ENCODE measurements at regions not wholly inside any gene's neighbourhood (a gene's known extent, or its start where the extent isn't known, plus 50 kb on each side); places are given as distances from the start of the nearest gene placed in this dataset.
A peak's percentile ranks its signal among the peaks of the same experiment; 100 is the strongest.
"Not testable (repeated sequence)": the region's sequence is repeated elsewhere in the genome, so short reads cannot be mapped to it uniquely, and the experiment has no call there.

DNA sequence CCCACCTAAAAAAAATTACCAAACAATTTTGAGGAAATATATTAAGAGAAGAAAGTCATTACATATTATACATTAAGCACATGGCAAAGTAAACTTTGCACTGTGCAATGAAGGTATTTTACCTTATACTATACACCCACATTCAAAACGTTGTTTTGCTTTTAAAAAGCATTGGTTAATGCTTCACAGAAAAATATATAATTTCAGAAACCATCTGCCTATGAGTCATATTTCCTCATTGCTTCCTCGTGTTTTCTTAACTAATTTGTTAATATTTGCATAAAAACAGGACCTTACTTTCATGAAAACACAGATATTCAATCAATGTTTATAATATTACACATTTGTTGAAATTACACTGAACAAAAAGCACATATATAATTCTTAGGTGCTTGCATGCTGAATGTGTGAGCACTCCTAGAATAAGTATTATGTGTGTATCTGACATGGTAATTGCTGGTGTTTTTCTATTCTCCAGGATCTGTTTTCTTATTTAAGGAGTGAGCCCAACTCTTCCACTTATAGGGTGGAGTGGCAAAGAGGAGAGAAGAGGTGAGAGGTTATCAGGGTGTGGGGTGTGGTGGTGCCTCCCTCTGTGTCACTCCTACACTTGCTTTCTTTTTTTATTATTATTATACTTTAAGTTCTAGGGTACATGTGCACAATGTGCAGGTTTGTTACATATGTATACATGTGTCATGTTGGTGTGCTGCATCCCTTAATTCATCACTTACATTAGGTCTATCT is 95.1 kb upstream of the IQCM start:
- Histone ChIP-seq H3K4me1 (ENCODE audit: low read depth) (peaks cover 5% of the 10 kb centered on the region), H3K27ac (no peak overlapping the region), H3K4me3 (no peak overlapping the region), H3K9me3 (ENCODE audit: low read depth) (no peaks in the 10 kb centered on the region), H3K36me3 (no peaks in the 10 kb centered on the region), H3K27me3 (no peaks in the 10 kb centered on the region)
- no peak for DNase-seq (ENCODE audit: low read depth in 1 of 2, low spot score in 1 of 2)
- TF ChIP-seq, protein P1, sequence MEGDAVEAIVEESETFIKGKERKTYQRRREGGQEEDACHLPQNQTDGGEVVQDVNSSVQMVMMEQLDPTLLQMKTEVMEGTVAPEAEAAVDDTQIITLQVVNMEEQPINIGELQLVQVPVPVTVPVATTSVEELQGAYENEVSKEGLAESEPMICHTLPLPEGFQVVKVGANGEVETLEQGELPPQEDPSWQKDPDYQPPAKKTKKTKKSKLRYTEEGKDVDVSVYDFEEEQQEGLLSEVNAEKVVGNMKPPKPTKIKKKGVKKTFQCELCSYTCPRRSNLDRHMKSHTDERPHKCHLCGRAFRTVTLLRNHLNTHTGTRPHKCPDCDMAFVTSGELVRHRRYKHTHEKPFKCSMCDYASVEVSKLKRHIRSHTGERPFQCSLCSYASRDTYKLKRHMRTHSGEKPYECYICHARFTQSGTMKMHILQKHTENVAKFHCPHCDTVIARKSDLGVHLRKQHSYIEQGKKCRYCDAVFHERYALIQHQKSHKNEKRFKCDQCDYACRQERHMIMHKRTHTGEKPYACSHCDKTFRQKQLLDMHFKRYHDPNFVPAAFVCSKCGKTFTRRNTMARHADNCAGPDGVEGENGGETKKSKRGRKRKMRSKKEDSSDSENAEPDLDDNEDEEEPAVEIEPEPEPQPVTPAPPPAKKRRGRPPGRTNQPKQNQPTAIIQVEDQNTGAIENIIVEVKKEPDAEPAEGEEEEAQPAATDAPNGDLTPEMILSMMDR (IDR thresholded peaks at IDR 0.05; ENCODE audit: low read depth, low read length) = no peak

DNA sequence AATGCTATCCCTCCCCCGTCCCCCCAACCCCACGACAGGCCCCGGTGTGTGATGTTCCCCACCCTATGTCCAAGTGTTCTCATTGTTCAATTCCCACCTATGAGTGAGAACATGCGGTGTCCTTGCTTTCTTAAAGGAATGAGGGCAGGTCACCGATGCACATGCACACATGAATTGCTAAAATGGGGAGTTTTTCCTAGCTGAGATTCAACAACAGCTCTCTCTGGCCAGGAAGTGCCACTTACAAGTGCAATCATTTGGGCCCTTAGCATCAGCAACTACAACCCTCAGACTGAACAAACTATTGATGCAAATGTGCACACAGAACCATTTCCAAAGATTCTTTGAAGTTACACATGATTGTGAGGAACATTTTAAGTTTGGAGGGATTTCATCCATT is 95.7 kb upstream of the IQCM start:
- H3K27ac ChIP-seq = no peak overlapping the region
- TF ChIP-seq, protein P1 (IDR thresholded peaks at IDR 0.05; ENCODE audit: low read depth, low read length) = no peak

DNA sequence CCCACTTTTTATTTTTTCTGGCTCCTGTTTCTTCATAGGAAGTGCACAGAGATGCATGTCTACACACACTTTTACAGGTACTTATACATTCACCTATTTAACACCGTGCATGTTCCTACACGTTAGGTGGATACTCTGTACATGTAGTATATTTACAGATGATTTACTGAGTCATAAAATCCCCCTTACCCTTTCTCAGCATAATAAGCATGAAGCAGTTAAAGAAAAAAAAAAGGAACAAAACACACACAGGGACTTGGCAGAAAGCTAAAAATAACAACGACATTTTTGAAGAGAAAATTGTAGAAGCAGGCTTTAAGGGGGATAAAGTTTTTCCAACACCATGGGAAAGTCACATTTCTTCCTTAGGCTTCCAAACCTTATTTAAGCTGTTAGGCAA is 96.4 kb upstream of the IQCM start:
- Histone ChIP-seq H3K27me3 (no peaks in the 10 kb centered on the region), H3K4me1 (ENCODE audit: low read depth) (peaks cover 5% of the 10 kb centered on the region), H3K4me3 (no peak overlapping the region), H3K36me3 (no peaks in the 10 kb centered on the region), H3K27ac (no peak overlapping the region), H3K9me3 (ENCODE audit: low read depth) (no peaks in the 10 kb centered on the region)
- no peak for DNase-seq (ENCODE audit: low read depth in 1 of 2, low spot score in 1 of 2)
- TF ChIP-seq, protein P1 (IDR thresholded peaks at IDR 0.05; ENCODE audit: low read depth, low read length) = no peak

More for the DNA sequence above, 95.7 kb upstream of the IQCM start:
- H3K9me3 ChIP-seq (ENCODE audit: low read depth) = no peaks in the 10 kb centered on the region
- H3K27me3 ChIP-seq = no peaks in the 10 kb centered on the region
- no peak for DNase-seq (ENCODE audit: low read depth in 1 of 2, low spot score in 1 of 2)
- H3K4me1 ChIP-seq (ENCODE audit: low read depth) = peaks cover 5% of the 10 kb centered on the region
- H3K4me3 ChIP-seq = no peak overlapping the region
- H3K36me3 ChIP-seq = no peaks in the 10 kb centered on the region

DNA sequence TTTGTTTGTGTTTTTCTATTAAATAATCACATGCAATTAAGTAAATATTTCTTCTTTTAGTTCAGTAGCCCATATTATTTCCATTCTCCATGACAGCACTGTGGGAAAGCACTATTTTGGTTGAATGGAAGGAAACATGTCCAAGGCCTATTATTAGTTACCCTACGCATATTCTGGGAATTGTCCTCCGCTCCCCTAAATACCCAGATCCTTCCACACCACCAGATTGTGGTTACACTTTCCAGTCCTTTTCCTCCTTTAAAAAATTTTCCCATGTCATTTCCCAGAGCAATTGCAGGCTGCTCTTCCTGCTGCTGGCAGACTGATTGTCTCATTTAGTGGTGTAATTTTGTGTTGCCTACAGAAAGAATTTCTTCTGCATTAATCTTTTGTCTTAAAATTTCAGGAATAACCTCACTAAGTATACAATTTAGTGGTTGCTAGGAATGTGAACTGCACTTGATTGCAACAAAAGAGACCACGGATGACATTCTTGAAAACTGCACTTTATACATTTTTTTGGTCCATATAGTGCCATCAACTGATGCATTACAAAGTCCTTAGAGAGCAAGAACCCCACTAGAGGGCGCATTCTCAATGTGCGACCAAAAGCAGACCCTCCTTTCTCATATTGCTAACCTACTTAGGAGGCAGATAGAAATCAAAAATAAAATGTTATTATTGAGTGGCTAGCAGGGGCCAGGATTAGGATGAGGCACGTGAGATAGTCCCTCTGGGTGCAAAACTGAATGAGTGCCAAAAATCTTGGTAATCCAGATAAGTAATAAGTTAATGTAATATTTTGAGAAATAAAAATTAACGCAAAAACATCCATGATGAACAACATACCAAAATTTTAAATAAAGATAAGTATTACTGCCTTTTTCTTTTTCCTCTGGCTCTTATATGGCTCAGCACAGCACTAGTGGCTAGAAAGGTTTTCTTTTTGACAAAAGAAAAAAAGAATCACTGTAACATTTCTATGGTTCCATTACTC is 98.8 kb upstream of the IQCM start:
- peak; percentile 68 to 80 for DNase-seq (ENCODE audit: low read depth in 1 of 2, low spot score in 1 of 2)
- Histone ChIP-seq H3K4me3 (no peak overlapping the region), H3K36me3 (no peaks in the 10 kb centered on the region), H3K9me3 (ENCODE audit: low read depth) (no peaks in the 10 kb centered on the region), H3K4me1 (ENCODE audit: low read depth) (peaks cover 5% of the 10 kb centered on the region), H3K27ac (no peak overlapping the region), H3K27me3 (no peaks in the 10 kb centered on the region)
- TF ChIP-seq, protein P1 (IDR thresholded peaks at IDR 0.05; ENCODE audit: low read depth, low read length) = peak; percentile 90

DNA sequence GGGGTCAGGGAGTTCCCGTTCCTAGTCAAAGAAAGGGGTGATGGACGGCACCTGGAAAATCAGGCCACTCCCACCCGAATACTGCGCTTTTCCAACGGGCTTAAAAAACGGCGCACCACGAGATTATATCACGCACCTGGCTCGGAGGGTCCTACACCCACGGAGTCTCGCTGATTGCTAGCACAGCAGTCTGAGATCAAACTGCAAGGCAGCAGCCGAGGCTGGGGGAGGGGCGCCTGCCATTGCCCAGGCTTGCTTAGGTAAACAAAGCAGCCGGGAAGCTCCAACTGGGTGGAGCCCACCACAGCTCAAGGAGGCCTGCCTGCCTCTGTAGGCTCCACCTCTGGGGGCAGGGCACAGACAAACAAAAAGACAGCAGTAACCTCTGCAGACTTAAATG is 100.1 kb upstream of the IQCM start:
- H3K27me3 ChIP-seq; H3K4me1 ChIP-seq (ENCODE audit: low read depth); DNase-seq (ENCODE audit: low read depth in 1 of 2, low spot score in 1 of 2); H3K9me3 ChIP-seq (ENCODE audit: low read depth); H3K4me3 ChIP-seq; H3K36me3 ChIP-seq; H3K27ac ChIP-seq: not testable (repeated sequence)

DNA sequence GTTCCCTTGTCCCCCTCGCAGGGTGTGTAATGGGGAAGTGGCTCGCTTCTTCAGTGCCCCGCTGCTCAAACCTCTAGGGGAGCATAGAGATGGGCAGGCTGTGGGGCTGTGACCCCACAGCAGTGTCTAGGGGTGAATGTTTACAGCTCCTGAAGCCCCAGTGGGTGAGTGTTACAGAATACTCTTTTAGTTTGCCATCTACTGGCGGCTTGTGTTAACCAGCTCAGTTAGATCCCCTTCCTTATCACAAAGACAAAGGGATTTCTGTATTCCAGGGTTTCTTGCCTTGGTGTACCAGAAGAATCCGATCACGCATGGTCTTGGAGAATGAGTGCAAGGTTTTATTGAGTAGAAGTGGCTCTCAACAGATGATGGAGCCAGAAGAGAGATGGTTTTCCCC is 108.1 kb upstream of the IQCM start:
- DNase-seq (ENCODE audit: low read depth in 1 of 2, low spot score in 1 of 2) = no peak
- TF ChIP-seq, protein P1 (IDR thresholded peaks at IDR 0.05; ENCODE audit: low read depth, low read length) = no peak
- no peaks in the 10 kb centered on the region for H3K27me3 ChIP-seq
- no peaks in the 10 kb centered on the region for H3K4me1 ChIP-seq (ENCODE audit: low read depth)
- H3K9me3 ChIP-seq (ENCODE audit: low read depth) = no peaks in the 10 kb centered on the region
- no peaks in the 10 kb centered on the region for H3K36me3 ChIP-seq
- no peak overlapping the region for H3K4me3 ChIP-seq
- no peak overlapping the region for H3K27ac ChIP-seq

All from cardiac muscle cell (in vitro differentiated cells and primary cell).